Mesodermal cell (in vitro differentiated cells): ENCODE measurements at regions not wholly inside any gene's neighbourhood (a gene's known extent, or its start where the extent isn't known, plus 50 kb on each side); places are given as distances from the start of the nearest gene placed in this dataset.

Experiments
- H3K27ac ChIP-seq: 2 replicates; pipeline ENCODE4 v1.7.0; 2013; ENCODE audit warnings: mild to moderate bottlenecking, low read depth, low read length, moderate library complexity; ENCODE audit not compliant: severe bottlenecking
- H3K36me3 ChIP-seq: 2 replicates; pipeline ENCODE4 v1.7.1; 2013; ENCODE audit warnings: mild to moderate bottlenecking, low read length, moderate library complexity; ENCODE audit not compliant: control insufficient read depth, insufficient read depth
- H3K4me1 ChIP-seq: one replicate; pipeline ENCODE4 v1.7.1; 2013; ENCODE audit warnings: mild to moderate bottlenecking, low read length; ENCODE audit not compliant: insufficient read depth, control insufficient read depth, poor library complexity, severe bottlenecking
- H3K4me3 ChIP-seq: 2 replicates; pipeline ENCODE4 v1.7.0; 2013; ENCODE audit warnings: low read length, control low read depth, mild to moderate bottlenecking; ENCODE audit not compliant: insufficient read depth, poor library complexity, severe bottlenecking; ENCODE audit errors: extremely low read depth
- H3K9me3 ChIP-seq: 2 replicates; pipeline ENCODE4 v1.7.1; 2013; ENCODE audit warnings: mild to moderate bottlenecking, low read length, moderate library complexity; ENCODE audit not compliant: control insufficient read depth
- WGBS, 2 experiments: methylation state at CpG; one replicate each; pipeline ENCODE4 v1.1.5; 2013; ENCODE audit warnings: missing lambda C conversion rate in 2 of 2; ENCODE audit not compliant: insufficient coverage in 2 of 2; 5-methylcytosine and 5-hydroxymethylcytosine counted together

- H3K4me3 ChIP-seq: no peak overlapping the region
- H3K9me3 ChIP-seq: no peaks in the 10 kb centered on the region
- no peaks in the 10 kb centered on the region for H3K4me1 ChIP-seq
- 76 to 86% methylated on average over 9 to 11 of the region's 11 CpGs for WGBS, 2 experiments
- no peaks in the 10 kb centered on the region for H3K36me3 ChIP-seq
- no peak overlapping the region for H3K27ac ChIP-seq
Observed at GRCh38 chr2:59790186-59791003, 763.1 kb downstream of the BCL11A start.

- no peaks in the 10 kb centered on the region for H3K9me3 ChIP-seq
- no peak overlapping the region for H3K27ac ChIP-seq
- H3K4me1 ChIP-seq: no peaks in the 10 kb centered on the region
- no peak overlapping the region for H3K4me3 ChIP-seq
- WGBS, 2 experiments: 50 to 75% methylated on average over 1 of the region's 2 CpGs
- no peaks in the 10 kb centered on the region for H3K36me3 ChIP-seq
Observed at GRCh38 chr2:59789523-59789922, 763.9 kb downstream of the BCL11A start.

GRCh38 chr2:59787095-59787494 lies 766.4 kb downstream of the BCL11A start:
- H3K36me3 ChIP-seq: no peaks in the 10 kb centered on the region
- no peak overlapping the region for H3K4me3 ChIP-seq
- no peaks in the 10 kb centered on the region for H3K4me1 ChIP-seq
- no peak overlapping the region for H3K27ac ChIP-seq
- H3K9me3 ChIP-seq: no peaks in the 10 kb centered on the region
- 90 to 93% methylated on average over 2 of the region's 3 CpGs for WGBS, 2 experiments

GRCh38 chr2:59786684-59787083 lies 766.8 kb downstream of the BCL11A start:
- Histone ChIP-seq H3K4me1 (no peaks in the 10 kb centered on the region), H3K4me3 (no peak overlapping the region), H3K27ac (no peak overlapping the region), H3K36me3 (no peaks in the 10 kb centered on the region), H3K9me3 (no peaks in the 10 kb centered on the region)
- 71 to 83% methylated on average over 1 of the region's 1 CpG for WGBS, 2 experiments

- Histone ChIP-seq H3K4me3 (no peak overlapping the region), H3K9me3 (no peaks in the 10 kb centered on the region), H3K4me1 (no peaks in the 10 kb centered on the region)
Observed at GRCh38 chr2:59779571-59779970, 773.9 kb downstream of the BCL11A start.

GRCh38 chr2:59777120-59777519 lies 776.3 kb downstream of the BCL11A start:
- Histone ChIP-seq H3K27ac (no peak overlapping the region), H3K36me3 (no peaks in the 10 kb centered on the region), H3K9me3 (no peaks in the 10 kb centered on the region), H3K4me1 (no peaks in the 10 kb centered on the region), H3K4me3 (no peak overlapping the region)
- 90 to 100% methylated on average over 2 of the region's 3 CpGs for WGBS, 2 experiments

More at GRCh38 chr2:59779571-59779970, 773.9 kb downstream of the BCL11A start:
- Histone ChIP-seq H3K36me3 (no peaks in the 10 kb centered on the region), H3K27ac (no peak overlapping the region)

GRCh38 chr2:59776726-59777008 lies 776.8 kb downstream of the BCL11A start:
- H3K4me3 ChIP-seq: no peak overlapping the region
- no CpG with 5 or more reads among the region's 1 CpG for WGBS, 2 experiments
- no peaks in the 10 kb centered on the region for H3K4me1 ChIP-seq
- no peaks in the 10 kb centered on the region for H3K36me3 ChIP-seq
- H3K27ac ChIP-seq: no peak overlapping the region
- H3K9me3 ChIP-seq: no peaks in the 10 kb centered on the region

- Histone ChIP-seq H3K9me3 (no peaks in the 10 kb centered on the region), H3K4me1 (peaks cover 2% of the 10 kb centered on the region), H3K4me3 (no peak overlapping the region), H3K36me3 (no peaks in the 10 kb centered on the region), H3K27ac (no peak overlapping the region)
- no CpG with 5 or more reads among the region's 2 CpGs for WGBS, 2 experiments
Observed at GRCh38 chr2:59774821-59775433, 778.5 kb downstream of the BCL11A start.

- H3K4me3 ChIP-seq: no peak overlapping the region
- no CpG with 5 or more reads among the region's 2 CpGs for WGBS, 2 experiments
- peaks cover 7% of the 10 kb centered on the region for H3K4me1 ChIP-seq
- no peak overlapping the region for H3K27ac ChIP-seq
- no peaks in the 10 kb centered on the region for H3K9me3 ChIP-seq
- H3K36me3 ChIP-seq: no peaks in the 10 kb centered on the region
Observed at GRCh38 chr2:59770651-59771050, 782.8 kb downstream of the BCL11A start.

GRCh38 chr2:59761966-59762365 lies 791.5 kb downstream of the BCL11A start:
- no peaks in the 10 kb centered on the region for H3K9me3 ChIP-seq
- H3K4me3 ChIP-seq: no peak overlapping the region
- 60 to 78% methylated on average over 1 of the region's 1 CpG for WGBS, 2 experiments

GRCh38 chr2:59756150-59756549 lies 797.3 kb downstream of the BCL11A start:
- Histone ChIP-seq H3K27ac (no peak overlapping the region), H3K9me3 (no peaks in the 10 kb centered on the region), H3K36me3 (no peaks in the 10 kb centered on the region), H3K4me1 (no peaks in the 10 kb centered on the region), H3K4me3 (no peak overlapping the region)
- 83 to 86% methylated on average over 2 to 3 of the region's 5 CpGs for WGBS, 2 experiments

More at GRCh38 chr2:59761966-59762365, 791.5 kb downstream of the BCL11A start:
- Histone ChIP-seq H3K36me3 (no peaks in the 10 kb centered on the region), H3K27ac (no peak overlapping the region), H3K4me1 (no peaks in the 10 kb centered on the region)
